Transverse colon (tissue), 4 donors: ENCODE measurements at regions not wholly inside any gene's neighbourhood (a gene's known extent, or its start where the extent isn't known, plus 50 kb on each side); places are given as distances from the start of the nearest gene placed in this dataset.

Experiments
- POLR2A ChIP-seq: fragments of 450-650 bp; IDR thresholded peaks from one replicate; pipeline ENCODE4 v1.6.1; 2016; ENCODE audit warnings: antibody characterized with exemption, mild to moderate bottlenecking, moderate library complexity
- POLR2AphosphoS5 ChIP-seq, 3 donors: sonication (generic); formaldehyde crosslinking; IDR thresholded peaks; one replicate each; pipeline ENCODE4 v1.6.1; 2016; ENCODE audit warnings: antibody characterized with exemption in 3 of 3
- TF ChIP-seq, protein P1 (sequence below), 5 experiments: fragments of 200-600 bp in 3 of 5; fragments of 450-650 bp in 2 of 5; sonication (generic) in 3 of 5; IDR thresholded peaks; 1 replicate in 2 of 5; 2 replicates in 3 of 5; pipeline ENCODE4 v1.5.1; 2016 to 2017; ENCODE audit warnings: antibody characterized with exemption in 5 of 5, inconsistent platforms in 3 of 5, mild to moderate bottlenecking in 2 of 5, moderate library complexity in 1 of 5

DNA sequence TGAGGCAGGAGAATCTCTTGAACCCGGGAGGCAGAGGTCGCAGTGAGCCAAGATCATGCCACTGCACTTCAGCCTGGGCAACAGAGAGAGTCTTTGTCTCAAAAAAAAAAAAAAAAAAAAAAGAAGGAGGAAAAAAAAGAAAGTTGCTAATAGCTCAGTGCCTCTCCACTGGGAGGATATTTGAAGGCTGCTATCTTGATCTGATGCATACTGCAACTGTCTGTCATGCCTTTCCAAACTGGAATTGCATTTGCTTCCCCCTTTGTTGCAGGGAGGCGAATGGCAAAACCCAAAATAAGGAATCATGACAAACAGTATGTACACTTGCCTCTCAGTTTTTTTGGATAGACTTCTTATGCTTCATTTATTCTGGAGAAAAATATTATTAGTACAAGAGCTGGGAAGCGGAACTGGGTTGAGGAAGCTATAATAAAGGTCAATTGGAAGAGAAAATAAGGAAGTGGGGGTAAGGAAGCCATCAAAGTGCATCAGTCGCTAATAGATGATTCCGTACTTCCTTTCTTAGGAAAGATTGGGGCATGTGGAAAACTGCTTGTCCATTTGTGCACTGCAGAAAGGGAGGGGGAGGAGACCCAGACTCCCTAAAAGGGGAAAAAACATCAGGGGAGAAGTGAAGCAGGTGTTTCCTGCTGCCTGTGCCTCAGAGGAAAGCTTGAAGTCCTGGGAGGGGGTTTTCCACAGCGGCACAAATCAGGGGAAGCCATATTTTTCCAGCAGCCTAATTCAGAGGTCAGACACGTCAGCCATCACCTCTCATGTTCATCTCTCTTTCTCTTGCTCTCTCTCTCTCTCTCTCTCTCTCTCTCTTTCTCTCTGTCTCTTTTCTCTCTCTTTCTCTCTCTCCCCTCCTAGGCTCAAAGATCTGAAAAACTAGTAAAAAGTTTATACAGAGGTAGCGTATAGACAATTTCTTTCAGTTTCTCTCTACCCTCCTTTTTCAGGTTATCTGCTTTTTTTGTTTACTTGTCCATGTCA lies 301.4 kb upstream of the TNP1 start:
- TF ChIP-seq, protein P1, sequence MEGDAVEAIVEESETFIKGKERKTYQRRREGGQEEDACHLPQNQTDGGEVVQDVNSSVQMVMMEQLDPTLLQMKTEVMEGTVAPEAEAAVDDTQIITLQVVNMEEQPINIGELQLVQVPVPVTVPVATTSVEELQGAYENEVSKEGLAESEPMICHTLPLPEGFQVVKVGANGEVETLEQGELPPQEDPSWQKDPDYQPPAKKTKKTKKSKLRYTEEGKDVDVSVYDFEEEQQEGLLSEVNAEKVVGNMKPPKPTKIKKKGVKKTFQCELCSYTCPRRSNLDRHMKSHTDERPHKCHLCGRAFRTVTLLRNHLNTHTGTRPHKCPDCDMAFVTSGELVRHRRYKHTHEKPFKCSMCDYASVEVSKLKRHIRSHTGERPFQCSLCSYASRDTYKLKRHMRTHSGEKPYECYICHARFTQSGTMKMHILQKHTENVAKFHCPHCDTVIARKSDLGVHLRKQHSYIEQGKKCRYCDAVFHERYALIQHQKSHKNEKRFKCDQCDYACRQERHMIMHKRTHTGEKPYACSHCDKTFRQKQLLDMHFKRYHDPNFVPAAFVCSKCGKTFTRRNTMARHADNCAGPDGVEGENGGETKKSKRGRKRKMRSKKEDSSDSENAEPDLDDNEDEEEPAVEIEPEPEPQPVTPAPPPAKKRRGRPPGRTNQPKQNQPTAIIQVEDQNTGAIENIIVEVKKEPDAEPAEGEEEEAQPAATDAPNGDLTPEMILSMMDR (IDR thresholded peaks at IDR 0.05), result no peak
- TF ChIP-seq POLR2A (no peak), POLR2AphosphoS5 (IDR thresholded peaks at IDR 0.05) (no peak)
